SK-N-SH (cell line): ENCODE measurements at regions not wholly inside any gene's neighbourhood (a gene's known extent, or its start where the extent isn't known, plus 50 kb on each side); places are given as distances from the start of the nearest gene placed in this dataset.

Source experiments
- CTCF ChIA-PET: fragments of 300-600, 350-600 bp; formaldehyde crosslinking; extraction: SDS; loops from one replicate; lab custom pipeline; 2021; lab: Yijun Ruan, JAX
- POLR2A ChIA-PET: fragments of 350-600 bp; sonication (Branson Sonifier 250); formaldehyde crosslinking; extraction: SDS; loops from one replicate; lab custom pipeline; 2020; ENCODE audit warnings: antibody characterized with exemption, inconsistent platforms; lab: Yijun Ruan, JAX
- DNase-seq: peaks from one replicate; pipeline ENCODE4 v3.0.0; 2012
- H2AFZ ChIP-seq: fragments of 200-600 bp; sonication (generic); 2 replicates; pipeline ENCODE4 v1.8.1; 2016; ENCODE audit warnings: antibody characterized with exemption, mild to moderate bottlenecking, low read depth
- H3F3A ChIP-seq: fragments of 200-600 bp; sonication (generic); replicated peaks from 2 replicates; pipeline ENCODE3; 2016; ENCODE audit warnings: antibody characterized with exemption, mild to moderate bottlenecking; ENCODE audit not compliant: insufficient read depth
- H3K27ac ChIP-seq, 2 experiments: fragments of 200-500 bp in 1 of 2; fragments of 200-600 bp in 1 of 2; sonication (Bioruptor generic) in 1 of 2; sonication (generic), shearing (Covaris generic) in 1 of 2; 2 replicates each; pipeline versions ENCODE4 v1.5.1 to v1.6.1; 2014 to 2016; ENCODE audit warnings: low read depth in 2 of 2, inconsistent platforms in 1 of 2, low read length in 1 of 2, mild to moderate bottlenecking in 1 of 2, mixed read lengths in 1 of 2
- H3K27me3 ChIP-seq: fragments of 200-600 bp; sonication (generic), shearing (Covaris generic); 2 replicates; pipeline ENCODE4 v1.6.1; 2016; ENCODE audit warnings: mixed run types; ENCODE audit not compliant: insufficient read depth
- H3K36me3 ChIP-seq, 2 experiments: fragments of 200-500 bp in 1 of 2; fragments of 200-600 bp in 1 of 2; sonication (Bioruptor generic) in 1 of 2; sonication (generic) in 1 of 2; replicated peaks in 1 of 2; 2 replicates each; pipeline versions ENCODE3 to v1.5.1; 2014 to 2016; ENCODE audit warnings: low read length in 1 of 2, mild to moderate bottlenecking in 1 of 2; ENCODE audit not compliant: insufficient read depth in 2 of 2, control insufficient read depth in 1 of 2
- H3K4me1 ChIP-seq, 2 experiments: fragments of 200-500 bp in 1 of 2; fragments of 200-600 bp in 1 of 2; sonication (Bioruptor generic) in 1 of 2; sonication (generic), shearing (Covaris generic) in 1 of 2; 2 replicates each; pipeline versions ENCODE4 v1.5.1 to v1.6.1; 2014 to 2016; ENCODE audit warnings: low read depth in 1 of 2, low read length in 1 of 2, mixed run types in 1 of 2; ENCODE audit not compliant: insufficient read depth in 2 of 2, control insufficient read depth in 1 of 2
- H3K4me2 ChIP-seq: fragments of 200-600 bp; sonication (generic), shearing (Covaris generic); 2 replicates; pipeline ENCODE4 v1.6.1; 2017; ENCODE audit warnings: mixed run types
- H3K4me3 ChIP-seq, 2 experiments: fragments of 200-500 bp in 1 of 2; fragments of 200-600 bp in 1 of 2; sonication (Bioruptor generic) in 1 of 2; sonication (generic), shearing (Covaris generic) in 1 of 2; 2 replicates each; pipeline versions ENCODE4 v1.5.1 to v1.8.1; 2014 to 2016; ENCODE audit warnings: low read depth in 2 of 2, inconsistent platforms in 1 of 2, low read length in 1 of 2, mild to moderate bottlenecking in 1 of 2, mixed read lengths in 1 of 2, moderate library complexity in 1 of 2
- H3K79me2 ChIP-seq: fragments of 200-600 bp; sonication (generic); 2 replicates; pipeline ENCODE4 v1.8.1; 2017; ENCODE audit warnings: mild to moderate bottlenecking; ENCODE audit not compliant: insufficient read depth
- H3K9ac ChIP-seq: fragments of 200-600 bp; sonication (generic); 2 replicates; pipeline ENCODE4 v1.6.1; 2017; ENCODE audit warnings: mixed run types
- H3K9me2 ChIP-seq: fragments of 200-600 bp; sonication (generic); 2 replicates; pipeline ENCODE4 v1.6.1; 2017; ENCODE audit warnings: mixed run types
- H3K9me3 ChIP-seq: fragments of 200-600 bp; sonication (generic); 2 replicates; pipeline ENCODE4 v1.6.1; 2017; ENCODE audit warnings: mixed run types, mild to moderate bottlenecking, moderate library complexity
- H4K20me1 ChIP-seq: fragments of 200-600 bp; sonication (generic); 2 replicates; pipeline ENCODE4 v1.6.1; 2017; ENCODE audit warnings: mild to moderate bottlenecking, mixed run types; ENCODE audit not compliant: insufficient read depth
- CTCF ChIP-seq: fragments of 200-600 bp; sonication (generic); IDR thresholded peaks from 2 replicates; pipeline ENCODE4 v1.6.1; 2017; ENCODE audit warnings: antibody characterized with exemption, mild to moderate bottlenecking, moderate library complexity
- ELF1 ChIP-seq: IDR thresholded peaks from 2 replicates; pipeline ENCODE4 v1.4.0; 2012
- EP300 ChIP-seq, 2 experiments: IDR thresholded peaks; 2 replicates each; pipeline versions ENCODE4 v1.4.0 to v1.6.1; 2012; ENCODE audit warnings: borderline replicate concordance in 1 of 2, low read depth in 1 of 2, low read length in 1 of 2
- FOXM1 ChIP-seq: IDR thresholded peaks from 2 replicates; pipeline ENCODE4 v1.4.0; 2012; ENCODE audit warnings: low read depth, mild to moderate bottlenecking
- GABPA ChIP-seq: IDR thresholded peaks from 2 replicates; pipeline ENCODE4 v1.4.0; 2012; ENCODE audit warnings: low read depth, mild to moderate bottlenecking
- GATA2 ChIP-seq: sonication (generic); formaldehyde crosslinking; IDR thresholded peaks from 2 replicates; pipeline ENCODE4 v1.5.0; 2020; ENCODE audit warnings: mild to moderate bottlenecking, missing genetic modification reagents
- IRF3 ChIP-seq: fragments of 150-350 bp; IDR thresholded peaks from 2 replicates; pipeline ENCODE4 v1.6.1; 2016; ENCODE audit warnings: mild to moderate bottlenecking, low read depth, low read length
- MAX ChIP-seq: IDR thresholded peaks from 2 replicates; pipeline ENCODE4 v1.4.0; 2012; ENCODE audit warnings: low read depth
- MEF2A ChIP-seq: IDR thresholded peaks from 2 replicates; pipeline ENCODE4 v1.4.0; 2012; ENCODE audit warnings: low read depth, borderline replicate concordance
- NFIC ChIP-seq: IDR thresholded peaks from 2 replicates; pipeline ENCODE4 v1.4.0; 2012; ENCODE audit warnings: borderline replicate concordance
- POLR2AphosphoS5 ChIP-seq: IDR thresholded peaks from 2 replicates; pipeline ENCODE4 v1.6.1; 2012; ENCODE audit warnings: low read depth, low read length
- RCOR1 ChIP-seq: fragments of 150-350 bp; IDR thresholded peaks from 2 replicates; pipeline ENCODE4 v1.6.1; 2017; ENCODE audit warnings: antibody characterized with exemption, low read length
- REST ChIP-seq: IDR thresholded peaks from 2 replicates; pipeline ENCODE4 v1.6.1; 2012; ENCODE audit warnings: mild to moderate bottlenecking, low read depth, low read length, moderate library complexity
- RFX5 ChIP-seq: IDR thresholded peaks from 2 replicates; pipeline ENCODE4 v1.6.1; 2012; ENCODE audit warnings: mild to moderate bottlenecking, improper control_type of control experiment, low read length
- RXRA ChIP-seq: IDR thresholded peaks from 2 replicates; pipeline ENCODE4 v1.4.0; 2012; ENCODE audit warnings: low read depth, mild to moderate bottlenecking, borderline replicate concordance
- SIN3A ChIP-seq: IDR thresholded peaks from 2 replicates; pipeline ENCODE4 v1.6.1; 2012; ENCODE audit warnings: low read depth, mild to moderate bottlenecking, low read length, moderate library complexity, borderline replicate concordance
- TEAD4 ChIP-seq: IDR thresholded peaks from 2 replicates; pipeline ENCODE4 v1.4.0; 2012; ENCODE audit warnings: mild to moderate bottlenecking, borderline replicate concordance; ENCODE audit not compliant: insufficient read depth
- USF1 ChIP-seq: IDR thresholded peaks from 2 replicates; pipeline ENCODE4 v1.4.0; 2012; ENCODE audit warnings: low read depth, borderline replicate concordance
- USF2 ChIP-seq: fragments of 150-350 bp; IDR thresholded peaks from 2 replicates; pipeline ENCODE4 v1.6.1; 2017; ENCODE audit warnings: antibody characterized with exemption, low read length, low read depth, borderline replicate concordance
- YY1 ChIP-seq: IDR thresholded peaks from 2 replicates; pipeline ENCODE4 v1.4.0; 2012; ENCODE audit warnings: low read depth, mild to moderate bottlenecking
- WGBS: methylation state at CpG from one replicate; pipeline ENCODE4 v1.1.6; 2017; ENCODE audit warnings: low lambda C conversion rate; 5-methylcytosine and 5-hydroxymethylcytosine counted together

- Histone ChIP-seq H3K79me2 (no peaks in the 10 kb centered on the region), H3K36me3 (no peaks in the 10 kb centered on the region), H3K27ac (no peak overlapping the region), H3F3A (no peaks in the 10 kb centered on the region), H3K27me3 (no peaks in the 10 kb centered on the region), H2AFZ (no peak overlapping the region), H3K9me2 (no peaks in the 10 kb centered on the region), H3K4me2 (no peak overlapping the region), H3K9me3 (no peaks in the 10 kb centered on the region), H3K4me1 (peaks cover 0 to 4% of the 10 kb centered on the region in 2 experiments; a peak in 2 of 4 replicates), H3K9ac (no peak overlapping the region), H3K4me3 (no peak overlapping the region), H4K20me1 (no peaks in the 10 kb centered on the region)
- WGBS = 77% methylated on average over 7 of the region's 7 CpGs
- TF ChIP-seq GABPA (no peak), EP300 (IDR thresholded peaks at IDR 0.05; ENCODE audit: borderline replicate concordance in 1 of 2, low read depth in 1 of 2, low read length in 1 of 2) (no peak), GATA2 (CRISPR knock-in tag) (no peak), REST (no peak), MAX (no peak), IRF3 (no peak), TEAD4 (no peak), USF1 (no peak), ELF1 (no peak), RFX5 (no peak), SIN3A (no peak), CTCF (no peak), RCOR1 (no peak), RXRA (no peak), NFIC (no peak), POLR2AphosphoS5 (no peak), MEF2A (no peak), USF2 (no peak), YY1 (no peak), FOXM1 (no peak)
- ChIA-PET POLR2A (no interaction called here), CTCF (no interaction called here)
- DNase-seq = no peak
Measured at GRCh38 chr10:8275911-8276310, 221.4 kb downstream of the GATA3 start.
